ENCODE measurements at regions not wholly inside any gene's neighbourhood (a gene's known extent, or its start where the extent isn't known, plus 50 kb on each side); places are given as distances from the start of the nearest gene placed in this dataset.

GRCh38 chr5:103993031-103993430, 430.4 kb upstream of the NUDT12 start:
- TF ChIP-seq CTCF (IDR thresholded peaks at IDR 0.05): no peak
- TF ChIP-seq POLR2A (IDR thresholded peaks at IDR 0.05): no peak
